Thyroid gland (tissue), 4 donors: ENCODE measurements at regions not wholly inside any gene's neighbourhood (a gene's known extent, or its start where the extent isn't known, plus 50 kb on each side); places are given as distances from the start of the nearest gene placed in this dataset.

Experiments
- DNase-seq, 2 donors: peaks; one replicate each; pipeline ENCODE4 v3.0.0-alpha.2; 2019
- H3K27ac ChIP-seq, 3 donors: fragments of 200-600 bp; sonication (generic); 1 replicate in 2 of 3; 2 replicates in 1 of 3; pipeline ENCODE4 v1.5.1; 2016 to 2019; ENCODE audit warnings: mild to moderate bottlenecking in 1 of 3, moderate library complexity in 1 of 3
- H3K27me3 ChIP-seq: fragments of 200-600 bp; sonication (generic); one replicate; pipeline ENCODE4 v1.5.1; 2019
- H3K36me3 ChIP-seq, 2 donors: fragments of 200-600 bp; sonication (generic); one replicate each; pipeline ENCODE4 v1.5.1; 2016 to 2019
- H3K4me1 ChIP-seq, 2 donors: fragments of 200-600 bp; sonication (generic); one replicate each; pipeline ENCODE4 v1.5.1; 2017 to 2019
- H3K4me3 ChIP-seq, 3 donors: fragments of 200-600 bp; sonication (generic); replicated peaks in 1 of 3; 1 replicate in 2 of 3; 2 replicates in 1 of 3; pipeline ENCODE4 v1.5.1; 2016; ENCODE audit warnings: mild to moderate bottlenecking in 1 of 3
- H3K9me3 ChIP-seq: fragments of 200-600 bp; sonication (generic); one replicate; pipeline ENCODE4 v1.5.1; 2017
- POLR2A ChIP-seq, 2 donors: fragments of 450-650 bp; IDR thresholded peaks; one replicate each; pipeline ENCODE4 v1.6.1; 2017; ENCODE audit warnings: antibody characterized with exemption in 2 of 2, mild to moderate bottlenecking in 2 of 2, moderate library complexity in 1 of 2
- WGBS, 2 donors: methylation state at CpG; one replicate each; pipeline ENCODE4 v1.1.5; 2017; 5-methylcytosine and 5-hydroxymethylcytosine counted together
- intact Hi-C: fragments of 100-400 bp; cut with DNase I; formaldehyde crosslinking; loops from one replicate; pipeline ENCODE4 v1.15.1; 2023
- TF ChIP-seq, protein P1 (sequence below), 6 experiments: fragments of 200-600 bp in 3 of 6; fragments of 450-650 bp in 3 of 6; sonication (generic) in 3 of 6; IDR thresholded peaks; one replicate each; pipeline ENCODE4 v1.5.1; 2016 to 2019; ENCODE audit warnings: antibody characterized with exemption in 6 of 6, mild to moderate bottlenecking in 2 of 6, inconsistent platforms in 1 of 6, moderate library complexity in 1 of 6

DNA sequence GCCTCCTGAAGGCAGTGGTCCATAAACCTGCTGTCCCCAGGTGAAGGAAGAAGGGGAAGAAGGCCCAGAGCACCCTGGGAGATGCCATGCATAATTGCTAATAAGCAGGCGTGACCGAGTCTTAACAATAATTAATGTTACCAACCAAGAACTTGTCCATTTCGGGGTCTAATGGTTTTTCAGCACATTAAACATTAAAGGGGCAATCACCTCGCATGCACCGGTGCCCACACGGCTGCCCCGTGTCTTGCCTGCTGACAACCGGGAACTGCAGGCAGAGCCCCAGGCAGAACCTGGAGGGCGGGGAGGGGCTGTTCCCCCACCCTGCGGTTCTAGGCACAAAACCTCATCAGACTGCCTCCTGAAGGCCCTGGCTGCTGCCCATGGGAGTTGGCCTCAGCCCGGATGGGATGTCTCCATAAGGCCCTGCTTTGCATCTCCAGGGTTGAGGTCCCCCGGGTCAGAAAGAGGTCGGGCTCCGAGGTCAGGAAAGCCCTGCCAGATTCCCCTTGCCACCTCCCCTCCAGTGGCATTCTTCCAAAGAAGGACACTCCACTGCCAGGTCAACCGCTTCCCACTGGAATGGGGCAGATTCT, 169.0 kb downstream of the BUD13 start:
- H3K4me3 ChIP-seq = no peak overlapping the region
- whole genome bisulfite sequencing, 2 donors = 74 to 79% methylated on average over 9 to 15 of the region's 15 CpGs
- peak; percentile 13 to 19 for DNase-seq
- no peaks in the 10 kb centered on the region for H3K36me3 ChIP-seq
- intact Hi-C loops = no loop called here
- no peaks in the 10 kb centered on the region for H3K4me1 ChIP-seq
- no peaks in the 10 kb centered on the region for H3K27me3 ChIP-seq
- H3K27ac ChIP-seq = no peak overlapping the region
- TF ChIP-seq POLR2A (IDR thresholded peaks at IDR 0.05) = no peak
- TF ChIP-seq, protein P1, sequence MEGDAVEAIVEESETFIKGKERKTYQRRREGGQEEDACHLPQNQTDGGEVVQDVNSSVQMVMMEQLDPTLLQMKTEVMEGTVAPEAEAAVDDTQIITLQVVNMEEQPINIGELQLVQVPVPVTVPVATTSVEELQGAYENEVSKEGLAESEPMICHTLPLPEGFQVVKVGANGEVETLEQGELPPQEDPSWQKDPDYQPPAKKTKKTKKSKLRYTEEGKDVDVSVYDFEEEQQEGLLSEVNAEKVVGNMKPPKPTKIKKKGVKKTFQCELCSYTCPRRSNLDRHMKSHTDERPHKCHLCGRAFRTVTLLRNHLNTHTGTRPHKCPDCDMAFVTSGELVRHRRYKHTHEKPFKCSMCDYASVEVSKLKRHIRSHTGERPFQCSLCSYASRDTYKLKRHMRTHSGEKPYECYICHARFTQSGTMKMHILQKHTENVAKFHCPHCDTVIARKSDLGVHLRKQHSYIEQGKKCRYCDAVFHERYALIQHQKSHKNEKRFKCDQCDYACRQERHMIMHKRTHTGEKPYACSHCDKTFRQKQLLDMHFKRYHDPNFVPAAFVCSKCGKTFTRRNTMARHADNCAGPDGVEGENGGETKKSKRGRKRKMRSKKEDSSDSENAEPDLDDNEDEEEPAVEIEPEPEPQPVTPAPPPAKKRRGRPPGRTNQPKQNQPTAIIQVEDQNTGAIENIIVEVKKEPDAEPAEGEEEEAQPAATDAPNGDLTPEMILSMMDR (IDR thresholded peaks at IDR 0.05) = no peak
- no peaks in the 10 kb centered on the region for H3K9me3 ChIP-seq

DNA sequence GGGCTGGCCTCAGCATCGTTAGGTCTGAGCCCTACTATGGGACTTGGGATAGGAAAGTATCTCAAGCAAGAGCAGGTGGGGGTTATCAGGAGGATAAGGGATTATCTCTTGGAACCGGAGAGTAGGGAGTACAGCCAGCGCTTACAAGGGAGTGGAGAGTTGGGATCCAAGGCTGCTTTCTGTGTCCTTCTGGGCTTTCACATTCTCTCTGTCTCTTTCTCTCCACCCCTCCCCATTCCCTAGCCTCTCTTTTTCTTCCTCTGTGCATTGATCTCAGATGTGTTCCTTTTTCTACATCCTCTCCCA, 170.2 kb downstream of the BUD13 start:
- no peak for DNase-seq
- WGBS, 2 donors = 46 to 58% methylated on average over 2 to 3 of the region's 3 CpGs
- TF ChIP-seq, protein P1 (IDR thresholded peaks at IDR 0.05) = no peak
- no peak overlapping the region for H3K27ac ChIP-seq
- no peaks in the 10 kb centered on the region for H3K36me3 ChIP-seq
- H3K4me1 ChIP-seq = no peaks in the 10 kb centered on the region
- intact Hi-C loops = no loop called here
- H3K9me3 ChIP-seq = no peaks in the 10 kb centered on the region
- H3K27me3 ChIP-seq = no peaks in the 10 kb centered on the region
- no peak overlapping the region for H3K4me3 ChIP-seq

DNA sequence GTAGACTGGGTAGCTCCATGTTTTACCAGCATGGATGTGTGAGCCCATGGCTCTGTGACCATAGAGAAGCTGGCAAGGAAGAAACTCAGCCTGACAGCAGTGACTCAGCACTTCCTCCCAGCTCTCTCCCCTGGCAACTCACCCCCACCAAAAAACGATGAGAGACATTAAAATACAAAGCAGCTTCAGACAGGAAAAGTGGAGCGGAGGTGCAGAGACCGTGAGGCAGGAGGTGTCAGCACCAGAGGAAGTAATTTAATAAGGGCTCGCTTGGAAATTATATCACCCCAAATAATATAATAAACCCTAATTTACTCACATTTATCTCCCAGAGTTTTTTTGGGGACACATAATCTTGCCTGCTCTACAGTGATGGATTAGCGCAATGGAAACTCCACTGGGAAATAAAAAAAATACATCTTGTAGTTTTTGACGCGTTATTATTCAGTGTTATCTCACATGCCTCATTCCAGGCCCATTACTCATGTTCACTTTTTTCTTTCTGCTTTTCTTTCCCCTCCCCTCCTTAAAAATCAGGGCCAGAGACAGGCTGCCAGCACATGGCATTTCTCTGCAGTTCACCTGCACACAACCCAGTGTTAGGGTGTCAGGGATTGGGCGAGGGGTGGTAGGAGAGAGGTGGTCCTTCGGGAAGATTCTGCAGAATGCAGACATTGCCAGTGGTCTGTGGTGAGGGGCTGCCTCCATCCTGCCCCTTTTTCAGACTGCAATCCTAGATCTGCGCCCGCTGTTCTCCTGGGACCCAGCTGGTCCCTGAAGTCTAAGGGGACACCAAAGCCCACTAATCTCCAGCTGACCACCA, 170.8 kb downstream of the BUD13 start:
- no peaks in the 10 kb centered on the region for H3K27me3 ChIP-seq
- no peaks in the 10 kb centered on the region for H3K36me3 ChIP-seq
- H3K9me3 ChIP-seq = no peaks in the 10 kb centered on the region
- DNase-seq = no peak
- H3K27ac ChIP-seq = no peak overlapping the region
- H3K4me1 ChIP-seq = no peaks in the 10 kb centered on the region
- TF ChIP-seq POLR2A (IDR thresholded peaks at IDR 0.05) = no peak
- TF ChIP-seq, protein P1 (IDR thresholded peaks at IDR 0.05) = no peak
- H3K4me3 ChIP-seq = no peak overlapping the region
- intact Hi-C loops = no loop called here
- WGBS, 2 donors = 60 to 75% methylated on average over 11 of the region's 11 CpGs

DNA sequence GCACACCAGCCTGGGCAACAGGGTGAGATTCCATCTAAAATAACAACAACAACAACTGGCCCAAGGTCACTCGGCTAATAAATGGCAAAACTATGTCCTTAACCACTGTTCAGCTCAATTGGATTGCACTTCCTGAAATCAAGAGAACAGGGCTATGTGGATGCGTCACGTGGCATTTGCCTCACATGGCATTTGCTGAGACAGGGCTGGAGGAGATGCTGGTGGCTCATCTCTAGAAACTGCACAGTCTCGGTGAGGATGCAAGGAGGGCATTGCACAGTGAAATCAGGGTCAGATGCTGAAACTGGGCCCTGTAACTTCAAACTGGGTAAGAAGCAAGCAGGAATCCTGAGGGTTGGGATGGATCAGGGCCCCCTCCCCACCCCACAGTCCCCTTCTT, 171.9 kb downstream of the BUD13 start:
- no peak for DNase-seq
- H3K36me3 ChIP-seq = no peaks in the 10 kb centered on the region
- TF ChIP-seq POLR2A (IDR thresholded peaks at IDR 0.05) = no peak
- H3K4me3 ChIP-seq = no peak overlapping the region
- no peaks in the 10 kb centered on the region for H3K4me1 ChIP-seq
- no peak overlapping the region for H3K27ac ChIP-seq
- no peaks in the 10 kb centered on the region for H3K9me3 ChIP-seq
- WGBS, 2 donors = 82 to 83% methylated on average over 4 of the region's 4 CpGs
- intact Hi-C loops = no loop called here
- no peaks in the 10 kb centered on the region for H3K27me3 ChIP-seq

DNA sequence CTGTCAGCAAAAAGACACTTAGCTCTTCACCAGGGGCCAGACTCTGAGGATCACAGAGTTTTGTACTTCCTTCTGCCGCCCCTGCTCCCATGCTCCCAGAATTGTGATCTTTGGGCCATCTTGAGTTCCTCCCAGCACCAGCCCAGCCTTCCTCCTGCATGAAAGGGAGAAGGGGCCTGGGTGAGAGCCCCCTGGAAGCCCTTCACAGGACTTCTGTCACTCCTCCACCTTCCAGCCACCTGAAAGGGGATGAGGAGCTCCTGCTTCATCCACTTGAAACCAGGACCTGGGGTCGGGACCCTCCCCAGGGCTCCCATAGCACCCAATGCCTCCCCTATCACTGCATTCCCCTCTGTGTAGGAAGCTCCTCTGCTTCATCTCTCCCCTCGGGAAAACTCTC, 174.2 kb downstream of the BUD13 start:
- Histone ChIP-seq H3K27ac (no peak overlapping the region), H3K27me3 (peaks cover 4% of the 10 kb centered on the region), H3K4me1 (no peaks in the 10 kb centered on the region), H3K36me3 (no peaks in the 10 kb centered on the region), H3K4me3 (no peak overlapping the region), H3K9me3 (no peaks in the 10 kb centered on the region)
- TF ChIP-seq POLR2A (IDR thresholded peaks at IDR 0.05) = no peak
- TF ChIP-seq, protein P1 (IDR thresholded peaks at IDR 0.05) = no peak
- 67 to 75% methylated on average over 3 of the region's 3 CpGs for WGBS, 2 donors
- no peak for DNase-seq
- intact Hi-C loops = no loop called here
